Tibial nerve (tissue), 4 donors: ENCODE measurements at regions not wholly inside any gene's neighbourhood (a gene's known extent, or its start where the extent isn't known, plus 50 kb on each side); places are given as distances from the start of the nearest gene placed in this dataset.
"Not testable (repeated sequence)": the region's sequence is repeated elsewhere in the genome, so short reads cannot be mapped to it uniquely, and the experiment has no call there.

ENCODE experiments used
- DNase-seq, 2 donors: peaks; one replicate each; pipeline ENCODE4 v3.0.0-alpha.2; 2019; ENCODE audit warnings: low spot score in 2 of 2
- H3K27ac ChIP-seq, 4 donors: fragments of 200-600 bp; sonication (generic) in 3 of 4; one replicate each; pipeline ENCODE4 v1.5.1; 2017 to 2019; ENCODE audit warnings: mild to moderate bottlenecking in 1 of 4
- H3K27me3 ChIP-seq, 2 donors: fragments of 200-600 bp; sonication (generic) in 1 of 2; one replicate each; pipeline versions ENCODE4 v1.5.1 to v1.6.0; 2017 to 2019
- H3K36me3 ChIP-seq, 3 donors: fragments of 200-600 bp; sonication (generic); one replicate each; pipeline ENCODE4 v1.5.1; 2018 to 2019
- H3K4me1 ChIP-seq, 4 donors: fragments of 200-600 bp; sonication (generic) in 3 of 4; one replicate each; pipeline ENCODE4 v1.5.1; 2017 to 2019
- H3K4me3 ChIP-seq, 4 donors: fragments of 200-600 bp; sonication (generic) in 3 of 4; one replicate each; pipeline ENCODE4 v1.5.1; 2017 to 2019; ENCODE audit warnings: mild to moderate bottlenecking in 1 of 4, moderate library complexity in 1 of 4
- H3K9me3 ChIP-seq, 4 donors: fragments of 200-600 bp; sonication (generic) in 3 of 4; one replicate each; pipeline ENCODE4 v1.5.1; 2017 to 2019
- EP300 ChIP-seq, 2 donors: sonication (generic); formaldehyde crosslinking; IDR thresholded peaks; one replicate each; pipeline ENCODE4 v1.6.1; 2017; ENCODE audit warnings: antibody characterized with exemption in 2 of 2, mild to moderate bottlenecking in 1 of 2
- POLR2A ChIP-seq, 2 donors: fragments of 450-650 bp; IDR thresholded peaks; one replicate each; pipeline ENCODE4 v1.6.1; 2017; ENCODE audit warnings: antibody characterized with exemption in 2 of 2, mild to moderate bottlenecking in 2 of 2, moderate library complexity in 2 of 2
- WGBS, 2 donors: methylation state at CpG; one replicate each; pipeline ENCODE4 v1.1.5; 2018; 5-methylcytosine and 5-hydroxymethylcytosine counted together
- TF ChIP-seq, protein P1 (sequence below), 5 experiments: fragments of 200-600 bp in 3 of 5; fragments of 450-650 bp in 2 of 5; sonication (generic) in 3 of 5; IDR thresholded peaks; one replicate each; pipeline ENCODE4 v1.5.1; 2016 to 2019; ENCODE audit warnings: antibody characterized with exemption in 5 of 5, mild to moderate bottlenecking in 3 of 5, moderate library complexity in 2 of 5

DNA sequence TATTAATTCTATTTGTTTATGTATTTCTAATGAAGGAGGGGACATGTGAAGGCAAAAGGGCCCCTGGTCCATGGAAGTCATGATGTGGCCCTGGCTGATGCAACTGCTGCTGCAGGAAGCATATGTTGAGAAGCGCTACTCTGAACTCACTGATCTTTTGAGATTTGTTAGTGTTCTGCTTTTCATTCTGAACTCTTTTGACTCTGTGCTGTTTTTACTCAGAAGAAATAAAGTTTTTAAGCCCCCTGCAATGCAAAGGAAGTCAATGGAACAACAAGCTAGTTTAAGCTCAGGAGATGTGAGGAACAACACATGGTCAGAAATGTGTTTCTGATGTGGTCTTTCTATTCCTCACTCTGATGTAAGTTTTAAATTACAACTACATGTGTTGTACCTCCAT, 88.9 kb upstream of the BTG1 start:
- TF ChIP-seq EP300 (IDR thresholded peaks at IDR 0.05) (peak in 1 of 2 donors; percentile 3), POLR2A (IDR thresholded peaks at IDR 0.05) (no peak)
- TF ChIP-seq, protein P1, sequence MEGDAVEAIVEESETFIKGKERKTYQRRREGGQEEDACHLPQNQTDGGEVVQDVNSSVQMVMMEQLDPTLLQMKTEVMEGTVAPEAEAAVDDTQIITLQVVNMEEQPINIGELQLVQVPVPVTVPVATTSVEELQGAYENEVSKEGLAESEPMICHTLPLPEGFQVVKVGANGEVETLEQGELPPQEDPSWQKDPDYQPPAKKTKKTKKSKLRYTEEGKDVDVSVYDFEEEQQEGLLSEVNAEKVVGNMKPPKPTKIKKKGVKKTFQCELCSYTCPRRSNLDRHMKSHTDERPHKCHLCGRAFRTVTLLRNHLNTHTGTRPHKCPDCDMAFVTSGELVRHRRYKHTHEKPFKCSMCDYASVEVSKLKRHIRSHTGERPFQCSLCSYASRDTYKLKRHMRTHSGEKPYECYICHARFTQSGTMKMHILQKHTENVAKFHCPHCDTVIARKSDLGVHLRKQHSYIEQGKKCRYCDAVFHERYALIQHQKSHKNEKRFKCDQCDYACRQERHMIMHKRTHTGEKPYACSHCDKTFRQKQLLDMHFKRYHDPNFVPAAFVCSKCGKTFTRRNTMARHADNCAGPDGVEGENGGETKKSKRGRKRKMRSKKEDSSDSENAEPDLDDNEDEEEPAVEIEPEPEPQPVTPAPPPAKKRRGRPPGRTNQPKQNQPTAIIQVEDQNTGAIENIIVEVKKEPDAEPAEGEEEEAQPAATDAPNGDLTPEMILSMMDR (IDR thresholded peaks at IDR 0.05), result no peak
- DNase-seq, result no peak
- Histone ChIP-seq H3K27ac (no peak overlapping the region), H3K36me3 (no peaks in the 10 kb centered on the region), H3K9me3 (no peaks in the 10 kb centered on the region), H3K27me3 (no peaks in the 10 kb centered on the region), H3K4me1 (peaks cover 0 to 5% (median 0%) of the 10 kb centered on the region in 4 donors), H3K4me3 (no peak overlapping the region)
- 87 to 90% methylated on average over 1 of the region's 1 CpG for whole genome bisulfite sequencing, 2 donors

DNA sequence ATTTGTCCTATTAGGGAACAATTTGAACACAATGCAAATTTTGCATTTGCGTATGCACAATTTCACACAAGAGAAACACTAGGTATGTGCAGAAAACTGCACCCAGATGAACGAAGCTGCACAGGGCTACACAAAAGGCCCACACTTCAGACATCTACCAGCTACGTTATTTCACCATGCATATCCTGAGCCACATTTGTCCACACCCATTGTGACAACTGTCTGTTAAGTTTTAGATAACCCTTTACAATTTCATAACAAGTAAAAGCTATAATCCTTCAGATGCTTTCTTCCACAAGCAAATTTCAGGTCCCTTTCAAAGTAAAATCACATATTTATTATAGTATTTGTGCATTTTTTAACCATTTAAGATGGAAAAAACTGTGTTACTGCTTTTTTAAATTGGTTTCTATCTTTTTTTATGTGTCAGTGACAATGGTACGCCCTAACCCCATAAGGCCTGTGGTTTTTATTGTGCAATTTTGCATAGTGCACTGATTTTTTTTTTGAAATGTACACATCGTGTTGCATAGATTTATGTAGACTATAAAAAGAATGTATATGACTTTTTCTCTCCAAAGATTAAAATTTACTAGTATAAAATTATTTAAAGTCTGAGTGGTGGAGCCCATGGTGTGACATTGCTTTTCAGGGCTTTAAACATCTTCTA, 87.8 kb upstream of the BTG1 start:
- Histone ChIP-seq H3K4me1 (peaks cover 0 to 5% (median 0%) of the 10 kb centered on the region in 4 donors), H3K27me3 (no peaks in the 10 kb centered on the region), H3K9me3 (no peaks in the 10 kb centered on the region), H3K36me3 (no peaks in the 10 kb centered on the region), H3K4me3 (no peak overlapping the region), H3K27ac (no peak overlapping the region)
- WGBS, 2 donors, result 84% methylated on average over 5 of the region's 5 CpGs
- TF ChIP-seq, protein P1 (IDR thresholded peaks at IDR 0.05), result no peak
- TF ChIP-seq POLR2A (IDR thresholded peaks at IDR 0.05) (no peak), EP300 (IDR thresholded peaks at IDR 0.05) (no peak)
- no peak for DNase-seq

DNA sequence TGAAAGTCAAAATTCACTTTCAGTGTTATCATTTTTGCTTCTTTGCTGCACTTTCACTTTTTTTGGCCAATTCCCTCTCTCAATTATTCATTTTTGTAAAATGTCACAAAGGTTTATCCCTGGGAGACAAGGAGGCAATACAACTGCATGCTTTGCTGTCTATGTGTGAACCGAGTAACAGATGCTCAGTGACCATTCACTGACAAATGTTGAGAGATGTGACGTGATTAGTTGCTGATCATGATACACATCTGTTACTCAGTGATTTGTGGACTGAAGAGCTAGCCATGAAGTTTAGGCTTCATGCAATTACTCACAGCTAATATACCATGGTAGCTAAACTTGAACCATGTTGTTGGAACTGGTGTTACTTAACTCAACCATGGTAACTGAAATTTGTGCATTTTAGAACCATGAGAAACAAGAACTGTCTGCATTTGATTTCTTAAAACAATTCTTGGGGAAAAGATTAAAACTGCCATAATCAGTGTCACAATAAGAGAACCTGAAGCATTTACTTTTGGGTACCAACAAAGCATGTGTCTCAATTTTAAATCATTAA, 86.8 kb upstream of the BTG1 start:
- peak overlapping the region in 1 of 4 donors; percentile 2 for H3K27ac ChIP-seq
- not testable (repeated sequence) for H3K9me3 ChIP-seq, H3K4me3 ChIP-seq, H3K36me3 ChIP-seq, H3K27me3 ChIP-seq, H3K4me1 ChIP-seq, DNase-seq
- WGBS, 2 donors, result 21 to 44% methylated on average over 1 to 2 of the region's 2 CpGs

DNA sequence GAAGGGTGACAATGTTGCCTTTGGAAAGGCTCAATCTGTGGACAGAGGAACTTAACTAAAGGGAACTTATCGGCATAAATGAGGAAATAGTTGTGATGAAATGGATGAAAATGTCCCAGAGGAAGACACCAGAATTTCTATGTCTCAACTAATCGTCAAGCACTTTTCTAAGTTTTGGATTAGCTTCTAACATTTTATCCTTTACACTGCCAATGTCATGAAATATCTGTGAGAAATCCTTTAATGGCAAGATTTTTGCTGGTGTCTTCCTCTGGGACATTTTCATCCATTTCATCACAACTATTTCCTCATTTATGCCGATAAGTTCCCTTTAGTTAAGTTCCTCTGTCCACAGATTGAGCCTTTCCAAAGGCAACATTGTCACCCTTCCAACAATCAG, 86.3 kb upstream of the BTG1 start:
- H3K9me3 ChIP-seq, H3K27ac ChIP-seq, H3K4me1 ChIP-seq, H3K36me3 ChIP-seq, DNase-seq, H3K27me3 ChIP-seq, H3K4me3 ChIP-seq: not testable (repeated sequence)
- WGBS, 2 donors, result 22% methylated on average over 3 of the region's 3 CpGs
- peak in 1 of 2 donors; percentile 73 for TF ChIP-seq EP300 (IDR thresholded peaks at IDR 0.05)

DNA sequence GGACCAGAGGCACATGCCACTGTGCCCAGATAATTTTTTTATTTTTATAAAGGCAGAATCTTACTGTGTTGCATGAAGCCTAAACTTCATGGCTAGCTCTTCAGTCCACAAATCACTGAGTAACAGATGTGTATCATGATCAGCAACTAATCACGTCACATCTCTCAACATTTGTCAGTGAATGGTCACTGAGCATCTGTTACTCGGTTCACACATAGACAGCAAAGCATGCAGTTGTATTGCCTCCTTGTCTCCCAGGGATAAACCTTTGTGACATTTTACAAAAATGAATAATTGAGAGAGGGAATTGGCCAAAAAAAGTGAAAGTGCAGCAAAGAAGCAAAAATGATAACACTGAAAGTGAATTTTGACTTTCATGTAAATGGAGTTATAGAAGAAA, 85.9 kb upstream of the BTG1 start:
- H3K27me3 ChIP-seq, H3K9me3 ChIP-seq, H3K4me3 ChIP-seq, DNase-seq, H3K36me3 ChIP-seq, H3K4me1 ChIP-seq: not testable (repeated sequence)
- H3K27ac ChIP-seq, result peak overlapping the region in 1 of 4 donors; percentile 42
- WGBS, 2 donors, result 62 to 64% methylated on average over 2 of the region's 2 CpGs

DNA sequence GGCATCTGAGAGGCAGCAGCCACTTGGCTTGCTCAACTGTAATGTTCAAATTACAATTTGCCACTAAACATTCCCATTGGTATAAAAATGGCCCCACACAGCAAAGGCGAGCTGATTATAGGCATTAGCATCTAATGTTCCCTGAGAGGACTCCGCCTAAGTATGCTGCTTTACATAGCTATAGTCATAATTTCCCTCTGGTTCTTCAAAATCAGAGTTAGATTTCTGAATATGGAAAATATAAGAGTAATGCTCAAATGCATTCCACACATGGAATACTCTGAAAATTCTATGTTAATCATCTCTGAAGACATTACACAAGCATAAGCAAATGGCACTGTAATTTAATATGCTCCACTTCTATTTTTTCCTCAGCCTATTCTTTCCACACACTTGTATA, 83.7 kb upstream of the BTG1 start:
- Histone ChIP-seq H3K9me3 (no peaks in the 10 kb centered on the region), H3K27ac (no peak overlapping the region), H3K4me3 (no peak overlapping the region), H3K36me3 (no peaks in the 10 kb centered on the region), H3K27me3 (no peaks in the 10 kb centered on the region), H3K4me1 (peaks cover 0 to 25% (median 0%) of the 10 kb centered on the region in 4 donors)
- WGBS, 2 donors, result 93 to 100% methylated on average over 2 of the region's 2 CpGs
- no peak for TF ChIP-seq POLR2A (IDR thresholded peaks at IDR 0.05)
- no peak for TF ChIP-seq EP300 (IDR thresholded peaks at IDR 0.05)
- TF ChIP-seq, protein P1 (IDR thresholded peaks at IDR 0.05), result no peak
- DNase-seq, result no peak
